NCI-H345 treated with DMSO at 0.1 percent for 48 hours (cell line): ENCODE measurements at regions not wholly inside any gene's neighbourhood (a gene's known extent, or its start where the extent isn't known, plus 50 kb on each side); places are given as distances from the start of the nearest gene placed in this dataset.
"Not testable (repeated sequence)": the region's sequence is repeated elsewhere in the genome, so short reads cannot be mapped to it uniquely, and the experiment has no call there.

Source experiments
- DNase-seq: peaks from one replicate; lab custom pipeline; 2025; ENCODE audit not compliant: unreplicated experiment; lab: John Stamatoyannopoulos, UW

DNA sequence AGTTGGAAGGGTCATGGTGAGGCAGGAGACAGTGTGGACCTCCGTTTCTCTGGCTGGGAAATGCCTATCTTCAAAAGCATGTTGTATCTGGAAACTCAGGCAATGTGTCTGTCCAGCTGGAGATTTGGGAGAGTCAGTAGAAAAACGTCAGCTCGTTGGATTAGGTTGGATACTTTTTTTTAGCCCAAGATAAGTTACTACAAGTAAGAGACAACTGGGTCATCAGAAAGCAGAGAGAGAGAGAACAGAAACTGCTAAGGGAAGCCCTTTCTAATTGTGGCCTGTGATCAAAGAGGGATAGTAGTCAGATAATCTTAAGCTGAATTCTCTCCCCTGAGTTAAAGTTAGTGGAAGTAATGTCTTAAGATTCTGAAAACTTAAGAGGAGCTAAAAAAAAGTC is 78.9 kb upstream of the ZNF280D start:
- no peak for DNase-seq

DNA sequence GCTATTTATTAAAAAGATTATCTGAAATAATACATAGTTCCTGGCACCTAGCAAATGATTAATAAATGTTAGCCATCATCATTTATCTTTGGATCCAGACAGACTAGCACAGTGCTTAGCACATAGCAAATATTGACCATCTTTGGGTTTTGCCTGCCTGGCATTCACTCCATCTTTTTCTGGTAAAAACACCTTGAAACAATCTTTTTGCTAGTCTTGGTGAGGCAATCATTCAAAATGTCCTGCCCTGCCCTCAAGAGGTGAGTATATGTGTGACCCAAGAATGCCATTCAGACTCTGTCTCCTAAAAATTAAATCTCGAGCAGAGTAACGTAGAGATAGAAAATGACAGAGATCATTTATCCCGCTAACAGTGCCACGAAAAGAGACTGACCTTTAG is 78.3 kb upstream of the ZNF280D start:
- DNase-seq, result no peak

DNA sequence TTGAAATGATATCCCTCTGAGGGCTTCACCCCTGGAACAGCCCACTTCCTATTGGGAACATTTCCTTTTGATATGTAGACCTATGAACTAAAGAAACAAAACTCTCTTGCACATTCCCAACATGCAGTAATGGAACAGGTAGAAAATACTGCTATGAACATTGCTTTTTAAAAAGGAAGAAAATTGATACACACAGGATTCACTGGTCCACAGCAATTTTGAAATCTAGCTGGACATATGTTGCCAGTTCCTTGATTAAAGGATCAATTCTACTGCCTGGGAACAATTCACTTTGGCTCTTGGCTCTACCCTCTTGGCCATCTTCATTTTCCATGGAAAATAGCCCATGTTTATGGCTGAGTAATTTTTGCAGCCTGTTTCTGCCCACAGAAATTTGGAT is 74.9 kb upstream of the ZNF280D start:
- no peak for DNase-seq

DNA sequence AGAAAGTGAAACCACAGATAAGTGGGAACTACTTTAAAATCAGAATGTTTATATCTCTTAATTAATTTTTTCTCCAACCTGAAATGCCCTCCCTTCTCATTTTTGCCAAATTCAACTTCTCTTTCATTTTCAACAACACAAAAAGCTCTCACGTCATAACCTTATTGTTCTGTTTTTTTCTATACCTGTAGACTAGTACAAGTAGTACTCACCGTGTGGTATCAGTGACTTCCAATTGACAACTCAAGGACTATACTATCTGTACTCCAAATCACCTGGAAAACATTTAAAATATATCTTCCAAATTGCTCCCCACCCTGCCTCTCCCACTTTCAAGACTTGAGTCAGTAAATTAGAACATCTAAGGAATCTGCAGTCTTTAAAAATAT is 72.8 kb upstream of the ZNF280D start:
- no peak for DNase-seq

DNA sequence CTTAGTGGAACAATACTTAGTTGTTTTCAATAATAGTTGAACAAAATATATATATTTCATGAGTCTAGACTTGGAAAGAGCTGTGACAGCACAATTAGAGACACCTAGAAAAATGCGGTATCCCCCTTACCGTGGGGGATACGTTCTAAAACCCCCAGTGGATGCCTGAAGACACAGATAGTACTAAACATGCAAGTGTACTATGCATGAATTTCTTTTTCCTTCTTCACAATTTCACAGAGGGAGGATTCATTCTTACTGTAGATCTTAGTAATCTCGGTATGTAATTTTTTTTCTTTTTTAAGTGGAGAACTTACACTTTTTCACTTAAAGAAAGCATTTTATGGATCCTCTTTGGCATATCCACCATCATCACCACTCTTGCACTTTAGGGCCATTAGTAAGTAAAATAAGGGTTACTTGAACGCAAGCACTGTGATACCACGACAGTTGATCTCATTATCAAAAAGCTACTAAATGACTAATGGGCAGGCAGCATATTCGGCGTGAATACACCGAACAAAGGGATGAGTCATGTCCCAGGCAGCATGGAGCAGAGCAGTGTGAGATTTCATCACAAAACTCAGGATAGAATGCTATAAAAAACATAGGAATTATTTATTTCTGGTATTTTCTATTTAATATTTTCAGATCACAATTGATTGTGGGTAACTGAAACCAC is 72.3 kb upstream of the ZNF280D start:
- no peak for DNase-seq

DNA sequence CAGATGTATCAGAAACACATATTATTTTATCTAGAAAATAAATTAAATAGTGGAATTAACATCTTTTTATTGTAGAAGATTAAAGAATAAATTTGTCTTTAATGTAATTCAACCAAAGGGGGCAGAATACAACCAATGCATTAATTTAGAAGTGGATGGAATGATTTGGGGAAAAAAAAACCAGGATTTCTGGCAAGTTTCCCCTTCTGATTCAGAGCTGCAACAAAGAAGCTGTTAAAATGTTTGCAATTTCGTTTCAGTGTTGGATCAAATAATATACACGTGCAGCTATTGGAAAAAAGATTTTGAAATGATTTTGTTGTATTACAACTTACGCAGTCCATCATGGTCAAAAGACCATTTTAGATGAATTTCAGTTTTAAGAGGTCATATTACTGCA is 71.6 kb upstream of the ZNF280D start:
- DNase-seq, result no peak

DNA sequence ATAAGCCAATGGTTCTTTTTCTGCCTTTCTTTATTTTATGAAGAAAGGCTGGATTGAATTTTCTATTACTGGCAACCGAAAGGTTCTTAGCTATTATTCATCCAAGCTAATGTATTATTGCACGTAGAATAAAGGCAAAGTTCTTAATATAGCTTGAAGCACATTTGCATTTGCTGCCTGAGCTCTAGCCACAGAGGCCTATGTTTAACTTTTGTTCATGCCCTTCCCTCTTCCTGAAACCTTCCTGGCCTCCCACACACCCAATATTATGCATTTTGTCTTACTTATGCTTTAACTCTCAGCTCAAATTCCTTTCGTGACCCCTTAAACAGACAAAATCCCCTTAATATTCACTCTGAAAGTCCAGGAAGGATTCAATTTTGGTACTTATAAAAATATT is 71.0 kb upstream of the ZNF280D start:
- DNase-seq, result no peak

DNA sequence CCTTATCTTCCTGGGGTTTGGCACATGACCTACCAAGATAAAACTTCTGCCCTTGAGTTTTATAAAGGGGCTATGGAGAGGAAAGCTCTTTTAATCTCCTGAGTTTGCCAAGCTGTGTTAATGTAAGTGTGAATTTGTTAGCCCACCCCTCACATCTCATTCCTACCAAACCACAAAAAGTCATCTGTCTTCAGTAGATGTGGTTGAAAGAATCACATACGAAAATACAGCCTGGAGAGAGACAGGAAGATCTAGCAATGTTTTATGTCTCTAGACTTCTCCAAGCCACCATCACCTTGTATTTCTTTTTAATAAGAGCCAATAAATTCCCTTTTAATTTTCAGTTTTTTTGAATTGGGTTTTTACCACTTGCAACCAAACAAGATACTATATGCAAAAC is 68.9 kb upstream of the ZNF280D start:
- DNase-seq, result no peak

DNA sequence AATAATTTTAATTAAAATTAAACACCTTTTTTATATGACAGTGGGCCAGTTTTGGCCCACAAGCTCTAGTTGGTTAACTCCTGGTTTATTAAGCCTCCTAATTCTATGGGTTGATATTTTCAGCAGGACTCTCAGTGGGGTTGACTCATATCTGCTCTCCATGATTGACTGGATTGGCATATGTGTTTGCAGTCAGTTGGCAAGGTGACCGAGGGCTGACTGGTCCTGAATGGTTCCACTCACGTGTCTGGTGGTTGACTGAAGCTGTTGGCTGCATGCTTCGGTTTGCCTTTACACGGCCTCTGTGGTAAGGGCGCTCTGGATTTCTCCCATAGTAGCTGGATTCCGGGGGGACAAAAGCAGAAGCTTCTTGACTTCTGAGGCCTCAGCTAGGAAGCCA is 65.3 kb upstream of the ZNF280D start:
- no peak for DNase-seq

DNA sequence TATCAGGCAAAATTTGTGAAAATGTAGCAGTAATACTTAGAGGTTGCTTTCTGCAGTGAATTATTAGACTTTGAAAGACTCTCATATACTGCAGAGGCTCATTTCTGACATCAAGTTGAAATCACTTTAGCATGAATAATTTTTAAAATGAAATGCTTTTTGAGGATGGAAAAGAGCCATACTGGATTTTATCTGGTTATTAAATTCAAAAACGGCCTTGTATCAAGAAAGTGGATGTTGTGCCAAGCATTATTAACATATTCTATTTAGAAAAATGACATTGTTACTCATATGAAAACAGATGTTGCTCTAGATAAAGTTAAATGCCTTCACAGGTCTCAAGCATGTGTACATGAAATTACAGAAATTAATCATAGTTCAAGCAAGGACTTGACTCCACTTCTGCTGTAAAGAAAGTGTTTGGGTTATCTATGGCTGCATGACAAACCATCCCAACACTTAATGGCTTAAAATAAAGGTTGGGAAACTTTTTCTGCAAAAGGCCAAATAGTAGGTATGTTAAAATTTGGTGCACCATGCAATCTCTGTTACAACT is 64.5 kb upstream of the ZNF280D start:
- no peak for DNase-seq

DNA sequence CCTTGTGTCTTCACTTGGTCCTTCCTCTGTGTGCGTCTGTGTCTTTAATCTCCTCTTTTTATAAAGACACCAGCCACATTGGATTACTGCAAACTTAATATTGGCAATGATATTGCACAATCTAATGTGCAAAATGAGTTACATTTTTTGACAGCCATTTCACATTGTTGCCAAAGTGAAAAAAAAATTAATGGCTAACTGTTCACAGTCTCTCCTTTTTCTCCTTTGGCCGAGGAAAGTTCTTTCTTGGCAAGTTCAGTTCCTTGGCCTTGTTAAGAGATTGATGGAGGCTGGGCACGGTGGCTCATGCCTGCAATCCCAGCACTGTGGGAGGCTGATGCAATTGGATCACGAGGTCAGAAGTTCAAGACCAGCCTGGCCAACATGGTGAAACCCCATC is 62.2 kb upstream of the ZNF280D start:
- DNase-seq, result no peak

DNA sequence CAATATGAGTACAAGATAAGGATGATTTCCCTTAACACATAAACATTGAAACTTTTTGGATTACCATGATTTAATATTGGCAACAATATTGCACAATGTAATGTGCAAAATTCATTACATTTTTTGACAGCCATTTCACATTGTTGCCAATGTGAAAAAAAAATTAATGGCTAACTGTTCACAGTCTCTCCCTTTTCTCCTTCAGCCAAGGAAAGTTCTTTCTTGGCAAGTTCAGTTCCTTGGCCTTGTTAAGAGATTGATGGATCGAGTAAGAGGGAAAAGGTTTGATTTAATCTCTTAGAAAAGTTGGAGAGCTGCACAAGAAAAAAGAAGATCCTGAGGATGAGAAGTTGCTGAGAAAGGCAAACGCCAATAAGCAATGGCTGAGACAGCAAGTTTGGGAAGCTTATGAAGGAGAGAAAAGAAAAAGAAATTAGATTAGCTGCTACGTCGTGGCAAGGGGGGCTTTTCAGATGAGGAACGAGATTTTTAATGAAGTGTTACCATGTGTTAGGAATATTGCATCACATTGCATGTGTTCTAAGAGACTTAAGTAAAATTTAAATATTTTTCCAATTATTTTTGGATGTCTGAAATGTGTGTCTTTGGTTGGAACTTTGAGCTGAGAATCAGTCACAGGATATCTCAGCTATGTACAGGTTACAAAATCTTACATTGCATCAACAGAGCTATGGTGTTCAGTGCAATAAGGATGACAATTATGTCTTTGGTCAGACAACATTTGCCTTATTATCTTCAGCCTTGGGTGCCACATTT is 61.4 kb upstream of the ZNF280D start:
- no peak for DNase-seq

DNA sequence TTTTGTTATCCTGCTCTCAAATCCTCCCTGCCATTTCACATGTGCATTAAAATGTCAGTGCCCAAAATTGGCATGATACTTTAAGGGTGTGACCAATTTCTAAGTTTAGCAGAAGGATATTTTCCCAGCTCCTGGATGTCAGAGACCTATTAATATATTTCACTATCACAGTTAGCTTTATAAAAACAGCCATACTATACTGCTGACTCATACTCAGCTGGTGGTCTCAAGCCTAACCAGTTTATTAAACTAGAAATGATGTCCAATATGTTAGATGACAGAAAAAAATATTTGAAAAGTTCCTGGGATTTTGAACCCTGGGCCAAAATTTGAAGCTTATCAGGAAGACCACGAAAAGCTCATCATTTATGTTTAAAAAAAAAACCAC is 60.9 kb upstream of the ZNF280D start:
- no peak for DNase-seq

DNA sequence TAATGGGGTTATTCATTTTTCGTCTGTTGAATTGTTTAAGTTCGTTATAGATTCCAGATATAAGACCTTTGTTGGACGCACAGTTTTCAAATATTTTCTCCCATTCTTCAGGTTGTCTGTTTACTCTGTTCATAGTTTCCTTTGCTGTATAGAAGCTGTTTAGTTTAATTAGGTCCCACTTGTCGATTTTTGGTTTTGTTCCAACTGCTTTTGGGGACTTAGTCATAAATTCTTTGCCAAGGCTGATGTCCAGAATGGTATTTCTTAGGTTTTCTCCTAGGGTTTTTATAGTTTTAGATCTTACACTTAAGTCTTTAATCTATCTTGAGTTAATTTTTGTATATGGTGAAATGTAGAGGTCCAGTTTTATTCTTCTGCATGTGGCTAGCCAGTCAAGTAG is 58.9 kb upstream of the ZNF280D start:
- no peak for DNase-seq

DNA sequence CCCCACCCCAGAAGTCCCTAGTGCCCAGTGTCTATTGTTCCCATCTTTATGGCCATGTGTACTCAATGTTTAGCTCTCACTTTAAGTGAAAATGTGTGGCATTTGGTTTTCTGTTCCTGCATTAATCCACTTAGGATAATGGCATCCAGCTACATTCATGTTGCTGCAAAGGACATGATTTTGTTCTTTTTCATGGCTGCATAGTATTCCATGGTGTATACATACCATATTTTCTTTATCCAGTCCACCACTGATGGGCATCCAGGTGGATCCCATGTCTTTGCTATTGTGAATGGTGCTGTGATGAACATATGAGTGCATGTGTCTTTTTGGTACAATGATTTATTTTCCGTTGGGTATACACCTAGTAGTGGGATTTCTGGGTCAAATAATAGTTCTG is 58.2 kb upstream of the ZNF280D start:
- not testable (repeated sequence) for DNase-seq

DNA sequence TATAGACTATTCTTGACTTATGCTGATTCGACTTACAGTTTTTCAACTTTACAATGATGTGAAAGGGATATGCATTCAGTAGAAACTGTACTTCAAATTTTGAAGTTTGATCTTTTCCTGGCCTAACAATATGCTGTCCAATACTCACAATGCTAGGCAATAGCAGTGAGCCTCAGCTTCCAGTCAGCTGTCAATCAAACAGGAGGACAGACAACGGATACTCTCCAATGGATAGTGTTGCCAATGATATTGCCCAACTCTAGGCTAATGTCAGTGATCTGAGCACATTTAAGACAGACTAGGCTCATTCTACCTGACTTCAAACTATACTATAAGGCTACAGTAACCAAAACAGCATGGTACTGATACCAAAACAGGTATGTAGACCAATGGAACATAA is 55.0 kb upstream of the ZNF280D start:
- no peak for DNase-seq

DNA sequence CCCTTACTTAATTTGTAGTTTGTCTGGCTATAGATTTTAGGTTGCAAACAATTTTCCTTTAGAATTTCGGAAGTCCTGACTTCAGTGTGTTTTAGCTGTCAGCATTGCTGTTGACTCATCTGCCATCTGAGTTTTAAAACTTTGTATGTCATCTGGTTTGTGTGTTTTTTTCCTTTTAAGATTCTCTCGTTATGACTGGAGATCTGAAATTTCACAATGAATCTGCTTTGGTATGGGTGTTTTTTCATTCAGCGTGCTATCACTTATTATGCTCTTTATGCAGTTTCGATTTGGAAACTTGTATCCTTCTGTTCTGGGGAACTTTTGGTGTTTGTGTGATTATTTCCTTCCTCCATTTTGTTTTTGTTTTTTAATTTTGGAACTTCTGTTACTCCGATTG is 53.7 kb upstream of the ZNF280D start:
- no peak for DNase-seq

DNA sequence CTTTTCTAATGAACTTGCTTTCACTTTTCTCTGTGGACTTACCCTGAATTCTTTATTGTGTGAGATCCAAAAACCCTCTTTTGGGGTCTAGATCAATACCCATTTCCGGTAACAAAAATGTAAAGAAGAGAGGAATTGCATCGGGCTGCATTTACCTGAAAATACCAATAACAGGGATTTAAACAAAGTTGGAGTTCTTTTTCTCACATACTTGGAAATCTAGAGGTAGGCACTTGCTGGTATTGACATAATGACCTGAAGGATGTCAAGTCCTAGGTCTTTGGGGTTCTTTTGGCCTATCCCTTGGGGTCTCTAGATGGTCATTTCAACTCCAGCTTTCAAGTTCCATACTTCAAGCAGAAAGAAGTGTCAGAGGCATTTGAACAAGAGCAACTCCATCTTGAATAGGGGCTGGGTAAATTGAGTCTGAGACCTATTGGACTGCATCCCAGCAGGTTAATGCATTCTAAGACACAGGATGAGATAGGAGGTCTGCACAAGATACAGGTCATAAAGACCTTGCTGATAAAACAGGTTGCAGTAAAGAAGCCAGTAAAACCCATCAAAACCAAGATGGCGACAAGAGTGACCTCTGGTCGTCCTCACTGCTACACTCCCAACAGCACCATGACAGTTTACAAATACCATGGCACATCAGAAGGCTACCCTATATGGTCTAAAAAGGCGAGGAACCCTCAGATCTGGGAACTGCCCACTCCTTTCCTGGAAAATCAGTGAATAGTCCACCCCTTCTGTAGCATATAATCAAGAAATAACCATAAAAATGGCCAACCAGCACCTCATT is 50.8 kb upstream of the ZNF280D start:
- DNase-seq, result no peak

DNA sequence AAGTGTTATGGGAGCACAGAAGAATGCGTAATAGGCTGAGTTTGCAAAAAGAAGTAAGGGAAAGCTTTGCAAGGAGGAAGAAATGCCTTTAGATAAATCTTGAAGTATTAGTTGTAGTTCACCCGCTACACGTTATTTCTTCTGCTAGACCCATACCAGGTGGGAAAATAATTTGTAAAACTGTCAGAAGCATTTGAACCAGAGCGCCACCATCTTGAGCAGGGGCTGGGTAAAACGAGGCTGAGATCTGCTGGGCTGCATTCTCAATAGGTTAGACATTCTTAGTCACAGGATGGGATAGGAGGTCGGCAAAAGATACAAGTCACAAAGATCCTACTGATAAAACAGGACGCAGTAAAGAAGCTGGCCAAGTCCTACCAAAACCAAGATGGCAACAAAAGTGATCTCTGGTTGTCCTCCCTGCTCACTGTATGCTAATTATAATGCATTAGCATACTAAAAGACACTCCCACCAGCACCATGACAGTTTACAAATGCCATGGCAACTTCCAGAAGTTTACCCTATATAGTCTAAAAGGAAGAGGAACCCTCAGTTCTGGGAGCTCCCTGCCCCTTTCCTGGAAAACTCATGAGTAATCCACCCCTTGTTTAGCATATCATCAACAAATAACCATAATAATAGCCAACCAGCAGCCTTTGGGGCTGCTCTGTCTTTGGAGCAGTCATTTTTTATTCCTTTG is 50.0 kb upstream of the ZNF280D start:
- no peak for DNase-seq
